Activated T-cell treated with anti-CD3 and anti-CD28 coated beads, Interleukin-2, amount 50 U/mL, for 1 hour (primary cell): ENCODE measurements at regions not wholly inside any gene's neighbourhood (a gene's known extent, or its start where the extent isn't known, plus 50 kb on each side); places are given as distances from the start of the nearest gene placed in this dataset.

Experiments
- DNase-seq: peaks from one replicate; pipeline ENCODE4 v3.0.0-alpha.2; 2020

DNA sequence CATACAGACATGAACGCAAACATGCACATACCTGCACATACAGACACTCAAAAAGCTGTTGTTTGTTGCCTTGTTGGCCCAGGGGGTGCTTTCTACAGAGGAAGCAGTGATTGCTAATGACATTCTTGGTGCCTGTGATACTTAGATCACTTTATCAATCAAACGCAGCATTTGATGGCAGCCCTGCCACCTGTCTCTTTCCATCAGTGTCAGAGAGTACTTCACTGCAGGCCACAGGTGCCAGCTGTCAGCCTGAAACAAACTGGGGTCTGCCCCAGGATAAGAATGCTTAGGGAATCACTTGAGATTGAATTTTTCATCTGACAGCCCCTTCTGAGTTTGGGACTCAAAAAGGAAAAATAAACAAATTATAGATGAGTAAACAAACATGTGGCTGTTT is 388.9 kb upstream of the SGCD start:
- DNase-seq: no peak

DNA sequence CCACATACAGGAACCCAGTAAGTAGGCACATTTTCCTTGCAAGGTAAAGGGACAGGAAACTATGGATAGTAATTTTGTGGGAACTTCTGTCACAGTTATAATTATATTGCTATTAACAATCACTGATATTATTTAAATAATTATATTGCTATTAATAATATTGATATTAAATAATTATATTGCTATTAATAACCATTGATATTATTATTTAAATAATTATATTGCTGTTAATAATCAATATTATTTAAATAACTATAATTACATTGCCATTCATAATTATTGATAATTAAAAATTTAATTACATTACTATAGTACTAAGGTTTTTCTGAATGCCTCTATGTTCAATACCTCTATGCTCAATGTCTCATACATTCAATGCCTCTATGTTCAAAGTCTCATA is 385.6 kb upstream of the SGCD start:
- DNase-seq: no peak

DNA sequence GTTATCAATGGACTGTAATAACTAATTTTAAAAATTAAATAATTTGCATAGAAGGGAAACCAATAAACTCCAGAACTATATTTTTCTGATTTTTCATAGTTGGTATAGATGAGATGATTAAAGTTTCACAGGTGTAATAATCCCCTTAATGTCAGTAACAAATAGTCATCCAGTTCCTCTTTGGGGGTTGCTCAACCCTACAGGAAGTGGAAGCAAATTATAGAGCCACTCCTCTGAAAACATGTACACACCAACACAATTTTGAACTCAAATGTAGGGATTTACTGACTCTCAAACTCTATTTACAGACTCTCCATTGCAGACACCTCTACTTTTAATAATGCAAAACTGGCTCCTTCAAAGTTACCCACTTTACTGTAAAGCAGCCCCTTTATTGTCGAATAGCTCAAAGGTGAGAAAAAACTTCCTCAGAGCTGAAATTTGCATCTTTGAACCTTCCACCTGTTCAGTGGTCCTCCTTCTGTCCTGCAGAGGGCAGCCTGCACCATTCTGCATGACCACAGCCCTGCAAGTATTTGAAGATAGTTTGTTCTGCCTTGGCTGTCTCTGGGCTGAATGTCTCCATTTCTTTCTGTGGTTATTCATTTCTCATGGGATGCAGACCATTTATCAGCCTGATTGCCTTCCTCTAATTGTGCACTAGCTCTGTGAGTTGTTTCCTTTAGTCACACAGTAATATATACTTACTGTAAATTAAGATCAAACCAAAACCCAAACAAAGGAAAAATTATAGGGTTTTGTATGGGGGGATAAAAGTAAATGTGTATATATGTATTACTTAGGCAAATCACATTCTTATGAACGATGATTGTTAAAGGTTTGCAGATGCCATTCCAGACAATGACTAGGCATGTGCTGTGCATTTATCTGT is 383.2 kb upstream of the SGCD start:
- DNase-seq: peak; percentile 28

DNA sequence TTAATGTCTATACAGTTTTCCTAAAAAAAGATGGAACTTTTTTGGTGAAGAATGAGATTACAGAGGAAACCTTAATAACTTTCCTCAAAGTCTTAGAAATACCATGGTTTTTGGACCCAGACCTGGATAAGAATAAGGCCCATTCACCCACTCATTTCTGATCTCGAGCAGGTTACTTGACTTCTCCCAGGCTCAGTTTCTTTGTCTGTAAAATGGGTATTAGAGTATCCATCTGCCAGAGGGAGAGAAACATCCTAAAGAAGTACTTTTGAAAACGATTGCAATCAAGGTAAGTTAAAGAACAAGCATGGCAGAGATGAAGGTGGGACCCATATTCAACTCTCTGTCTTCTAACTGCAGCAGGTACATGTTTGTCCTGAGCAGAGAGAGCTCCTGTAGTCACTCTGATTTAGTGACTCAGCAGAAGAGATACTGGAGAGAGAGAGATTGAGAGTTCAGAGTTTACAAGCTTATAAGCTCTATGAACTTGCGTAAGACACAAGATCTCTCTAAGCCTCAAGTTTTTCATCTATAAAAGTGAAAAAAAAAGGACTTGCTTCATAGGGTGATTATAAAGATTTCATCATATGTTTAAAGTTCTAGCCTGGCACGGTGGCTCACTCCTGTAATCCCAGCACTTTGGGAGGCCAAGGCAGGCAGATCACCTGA is 379.4 kb upstream of the SGCD start:
- DNase-seq: no peak

DNA sequence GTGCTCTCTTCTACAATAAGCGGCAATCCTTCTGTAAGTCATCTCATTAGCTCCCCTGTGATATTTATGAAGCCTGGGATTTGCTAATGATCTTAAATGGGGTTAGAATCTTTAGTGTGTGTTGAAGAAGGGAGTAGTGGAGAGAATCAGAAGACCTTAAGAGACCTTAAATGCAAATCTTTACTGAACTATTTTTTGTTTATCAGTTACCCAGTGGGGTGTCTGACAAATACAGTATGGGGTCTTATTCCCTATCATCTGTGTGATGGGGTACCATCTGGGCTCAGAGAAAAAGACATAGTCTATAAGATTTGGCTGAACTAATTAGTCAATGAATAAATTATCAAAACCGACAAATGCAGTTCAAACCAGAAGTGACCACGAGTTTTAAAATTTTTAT is 378.4 kb upstream of the SGCD start:
- no peak for DNase-seq

DNA sequence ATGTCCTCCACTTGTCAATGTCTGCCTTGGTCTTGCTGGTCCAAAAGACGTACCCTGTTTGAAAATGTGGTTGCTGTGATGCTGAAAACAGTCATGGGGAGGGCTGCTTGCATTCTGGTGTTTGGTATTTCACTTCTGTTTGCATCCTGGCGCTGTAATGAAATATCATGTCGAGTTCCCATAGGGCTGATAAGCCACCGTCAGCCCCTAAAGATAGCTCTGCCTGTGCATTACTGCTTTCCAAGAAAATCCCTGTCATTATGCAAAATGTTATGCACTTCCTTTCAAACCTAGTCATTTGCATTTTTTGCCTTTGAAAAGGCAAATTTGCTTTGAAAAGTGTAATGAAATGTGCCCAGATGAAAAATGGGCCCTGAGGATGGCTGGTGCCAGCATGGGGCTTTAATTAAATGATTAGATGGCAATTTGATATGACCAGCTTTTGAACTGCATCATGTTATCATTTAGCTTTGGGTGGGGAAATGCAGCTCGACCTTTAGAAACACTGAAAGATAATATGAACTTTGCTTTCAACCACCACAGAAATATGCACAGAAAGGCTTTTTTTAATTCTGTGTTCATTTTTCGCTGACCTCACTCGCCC is 374.4 kb upstream of the SGCD start:
- DNase-seq: no peak

DNA sequence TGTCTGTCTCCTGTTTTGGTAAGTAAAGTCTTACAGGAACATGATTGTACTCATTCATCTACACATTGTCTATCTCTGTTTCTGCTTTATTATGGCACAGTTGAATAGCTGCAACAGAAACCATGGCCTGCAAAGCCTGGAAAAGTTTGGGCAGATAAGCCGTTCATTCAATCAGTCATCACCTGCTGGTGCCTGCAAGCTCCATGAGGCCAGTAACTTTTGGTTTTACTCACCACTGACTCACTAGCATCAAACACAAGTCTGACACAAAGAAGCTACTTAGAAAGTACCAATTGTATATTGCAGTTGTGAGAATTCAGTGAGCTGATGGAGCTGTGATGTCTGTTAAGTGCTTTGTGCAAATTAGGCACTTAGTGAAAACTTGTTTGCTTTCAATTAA is 373.6 kb upstream of the SGCD start:
- DNase-seq: no peak

DNA sequence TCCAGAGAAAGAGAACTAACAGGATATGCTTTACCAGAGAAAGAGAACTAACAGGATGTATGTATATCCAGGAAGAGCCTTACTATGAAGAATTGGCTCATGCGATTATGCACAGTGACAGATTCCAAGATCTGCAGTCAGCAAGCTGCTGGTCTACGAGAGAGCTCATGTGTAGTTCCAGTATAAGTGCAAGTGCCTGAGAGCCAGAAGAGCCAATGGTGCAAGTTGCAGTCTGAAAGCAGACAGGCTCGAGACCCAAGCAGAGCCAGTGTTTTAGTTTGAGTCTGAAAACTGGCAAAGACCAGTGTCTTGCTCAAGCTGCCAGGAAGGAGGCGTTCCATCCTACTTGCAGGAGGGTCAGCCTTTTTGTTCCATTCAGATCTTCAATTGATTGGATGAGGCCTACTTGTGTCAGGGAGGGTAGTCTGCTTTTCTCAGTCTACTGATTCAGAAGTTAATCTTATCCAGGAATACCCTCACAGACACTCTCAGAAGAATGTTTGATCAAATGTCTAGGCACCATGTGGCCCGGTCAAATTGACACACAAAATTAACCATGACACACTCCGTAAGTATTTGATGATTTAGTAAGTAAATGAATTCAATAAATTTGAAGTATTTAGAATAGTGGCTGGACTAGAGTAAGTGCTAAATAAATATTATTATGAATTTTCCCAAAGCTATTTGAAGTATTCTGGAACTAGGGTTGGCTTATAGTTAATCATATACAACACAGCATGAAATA is 372.1 kb upstream of the SGCD start:
- no peak for DNase-seq

DNA sequence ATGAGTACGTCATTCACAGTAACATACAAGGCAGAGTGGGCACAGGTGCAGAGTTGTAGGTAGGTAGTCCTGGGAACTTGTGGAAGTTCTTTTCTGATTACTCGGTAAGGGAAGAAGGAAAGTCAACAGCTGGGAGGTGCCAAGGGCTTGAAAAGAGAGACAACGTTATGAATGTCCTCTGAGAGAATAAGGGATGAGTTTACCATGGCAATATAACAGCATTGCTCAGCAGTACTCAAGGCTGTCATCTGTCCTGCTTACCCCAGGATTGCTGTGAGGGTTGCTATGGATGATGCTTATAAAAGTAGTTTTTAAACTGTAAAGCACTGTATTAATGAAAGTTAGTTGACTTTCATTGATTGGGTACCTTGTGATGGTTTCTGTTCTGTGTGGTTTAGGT is 369.1 kb upstream of the SGCD start:
- DNase-seq: no peak

DNA sequence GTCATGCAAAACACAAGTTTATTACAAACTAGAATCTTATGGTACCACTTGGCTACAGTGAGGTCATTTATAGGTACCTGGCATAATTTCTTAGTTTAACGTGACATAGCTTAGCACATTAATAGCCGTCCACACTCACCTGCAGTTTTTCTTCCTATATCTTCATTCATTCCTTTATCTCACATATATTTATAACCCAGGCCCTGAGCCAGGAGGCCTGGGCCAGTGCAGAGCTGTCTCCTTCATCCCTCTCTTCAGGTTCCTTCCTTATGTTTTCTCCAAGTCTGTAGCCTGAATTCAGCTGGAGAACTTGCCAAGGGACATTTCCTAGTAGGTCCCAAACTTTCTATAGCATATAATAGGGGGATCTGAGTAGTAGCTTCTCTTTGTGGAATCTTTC is 367.9 kb upstream of the SGCD start:
- DNase-seq: no peak

DNA sequence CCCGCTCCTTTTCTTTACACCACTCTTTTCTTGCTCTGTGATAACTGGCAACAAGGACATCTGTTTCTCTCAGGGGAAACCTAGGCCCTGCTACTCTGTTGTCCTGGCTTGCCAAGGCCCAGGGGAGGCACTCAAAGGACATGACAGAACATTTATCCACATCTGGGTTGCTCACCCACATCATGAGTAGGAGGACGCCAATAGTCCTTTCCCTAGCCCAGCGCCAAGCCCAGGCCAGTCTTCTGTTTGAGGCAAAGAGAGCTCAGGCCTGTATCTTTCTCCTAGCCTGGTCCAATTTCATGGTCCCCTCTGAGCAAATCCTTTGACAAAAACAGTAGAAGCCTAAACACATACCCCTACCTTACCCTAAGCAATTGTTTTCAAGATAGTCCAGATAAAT is 366.8 kb upstream of the SGCD start:
- DNase-seq: no peak

DNA sequence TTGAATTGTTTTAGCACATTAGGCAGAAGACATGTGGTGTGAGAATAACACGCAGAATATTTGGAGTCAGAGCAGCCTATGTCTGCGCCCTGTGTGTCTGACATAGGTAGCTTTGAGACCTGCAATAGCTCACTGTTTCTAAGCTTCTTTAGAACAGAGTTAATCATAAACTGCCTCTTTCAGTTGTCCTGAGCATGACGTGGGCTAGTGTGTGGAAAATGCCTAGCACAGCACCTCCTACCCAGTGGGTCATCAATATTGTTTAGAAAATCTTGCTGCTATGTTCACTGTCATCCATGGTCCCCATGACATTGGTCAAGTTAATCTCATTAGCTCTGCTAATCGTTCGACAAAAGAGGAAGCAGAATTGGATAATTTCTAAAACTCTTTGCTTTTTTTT is 357.4 kb upstream of the SGCD start:
- no peak for DNase-seq

DNA sequence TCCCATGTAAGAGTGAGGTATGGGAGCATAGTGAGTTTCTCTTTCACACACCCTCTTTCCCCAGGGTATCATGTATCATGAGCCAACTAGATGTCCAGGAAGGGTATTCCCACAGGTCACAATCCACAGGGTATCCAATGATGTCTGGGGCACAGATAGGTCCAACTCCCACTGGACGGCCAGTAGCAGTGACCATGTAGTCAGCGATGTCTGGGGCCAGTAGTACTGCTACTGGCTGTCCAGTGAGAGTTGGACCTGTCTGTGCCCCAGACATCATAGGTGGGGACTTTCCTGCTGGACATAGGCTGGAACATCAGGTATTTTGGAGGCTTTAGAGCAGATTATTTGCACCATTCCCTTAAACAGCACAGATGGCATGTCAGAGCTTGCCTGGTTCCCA is 352.6 kb upstream of the SGCD start:
- DNase-seq: no peak

DNA sequence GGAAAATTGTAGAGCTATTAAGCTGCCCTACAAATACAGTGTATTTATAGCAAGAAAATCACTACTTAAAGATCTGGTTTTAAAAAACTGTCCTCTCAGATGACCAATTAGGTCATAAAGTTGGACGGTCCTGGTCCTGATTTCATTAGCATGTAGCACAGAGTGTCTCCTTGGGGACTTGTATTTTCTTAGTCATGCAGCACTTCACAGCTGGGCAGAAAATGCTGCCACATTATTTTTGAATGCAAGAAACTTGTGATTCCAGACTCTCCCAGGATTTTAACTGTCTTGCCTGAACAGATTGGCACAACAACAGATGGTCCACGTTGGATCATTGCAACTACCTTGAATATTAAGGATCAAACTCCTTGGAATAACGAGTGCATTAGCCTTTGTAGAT is 348.1 kb upstream of the SGCD start:
- DNase-seq: no peak

DNA sequence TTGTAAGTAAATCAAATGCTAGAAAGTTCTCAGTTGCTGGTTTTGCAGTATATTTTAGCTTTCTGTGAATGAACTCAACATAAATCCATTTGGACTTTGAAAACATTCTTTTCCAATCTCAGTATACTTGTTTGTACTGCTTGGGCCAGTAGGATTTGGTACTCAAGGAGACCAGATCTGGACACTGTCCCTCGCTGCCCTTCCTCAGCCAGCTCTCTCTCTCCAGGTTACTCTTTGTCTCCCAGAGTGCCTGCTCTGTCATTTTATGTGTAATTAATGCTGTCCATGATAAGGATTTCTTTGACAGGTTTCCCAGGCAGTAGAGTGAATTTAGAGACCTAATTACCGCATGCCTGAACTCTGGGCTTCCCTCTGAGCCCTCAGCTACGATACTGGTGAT is 344.6 kb upstream of the SGCD start:
- no peak for DNase-seq

DNA sequence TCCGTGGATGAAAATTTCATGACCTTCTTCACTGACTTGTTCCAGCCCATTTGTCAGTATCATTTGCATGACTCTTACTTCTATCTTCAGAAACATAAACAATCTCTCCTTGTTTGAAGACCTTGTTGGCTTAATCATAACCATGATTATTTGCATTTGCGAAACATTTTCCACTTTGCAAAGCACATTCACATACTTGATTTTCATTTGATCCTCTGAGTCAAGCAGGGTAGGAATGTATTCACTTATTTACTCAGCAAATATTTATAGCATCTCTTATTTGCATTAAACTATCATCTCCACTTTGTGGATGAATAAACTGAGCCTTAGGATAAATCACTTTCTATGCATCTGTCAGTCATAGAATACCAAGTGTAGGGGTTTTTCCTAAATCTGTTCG is 343.0 kb upstream of the SGCD start:
- no peak for DNase-seq

DNA sequence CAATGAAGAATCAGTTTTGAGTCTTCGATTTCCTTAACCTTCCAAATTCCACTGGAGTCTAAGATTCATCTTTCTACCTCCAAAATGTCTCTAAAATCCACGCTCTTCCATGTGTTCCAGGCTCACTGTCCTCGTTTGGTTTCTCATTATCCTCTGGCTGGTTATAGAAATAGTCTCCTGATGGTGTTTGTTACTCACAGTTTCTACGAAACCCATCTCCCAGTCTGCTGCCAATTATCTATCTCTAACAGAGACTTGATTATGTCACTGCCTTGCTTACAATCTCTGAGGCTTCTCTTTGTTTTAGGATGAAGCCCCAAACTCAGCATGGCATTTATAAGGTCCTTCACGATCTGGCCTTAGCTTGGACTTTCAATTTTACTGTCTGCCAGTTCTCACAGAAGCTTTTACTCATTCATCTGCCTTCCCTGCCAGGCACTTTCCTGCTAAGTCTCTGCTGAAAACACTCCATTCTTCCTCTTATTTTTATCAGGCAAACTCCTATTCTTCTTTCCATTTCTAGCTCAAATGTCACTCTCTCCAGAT is 339.6 kb upstream of the SGCD start:
- no peak for DNase-seq

DNA sequence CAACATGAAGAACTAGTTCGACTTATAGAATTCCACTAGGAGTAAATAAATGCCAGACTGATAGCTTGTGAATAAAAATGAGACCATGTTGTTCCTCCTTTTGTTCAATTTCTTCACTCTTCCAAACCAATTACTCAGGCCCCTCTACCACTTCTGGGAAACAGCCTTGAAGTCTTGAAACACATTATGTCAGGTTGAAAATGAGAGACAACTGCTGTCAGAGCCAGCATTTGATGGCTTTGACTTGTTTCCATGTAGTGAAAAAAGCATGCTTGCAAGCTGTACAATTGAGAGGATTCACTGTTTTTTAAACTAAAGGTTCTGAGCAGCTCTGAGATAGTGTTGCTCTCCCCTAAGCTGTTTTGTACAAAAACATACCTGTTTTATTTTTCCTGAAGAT is 337.1 kb upstream of the SGCD start:
- DNase-seq: no peak

DNA sequence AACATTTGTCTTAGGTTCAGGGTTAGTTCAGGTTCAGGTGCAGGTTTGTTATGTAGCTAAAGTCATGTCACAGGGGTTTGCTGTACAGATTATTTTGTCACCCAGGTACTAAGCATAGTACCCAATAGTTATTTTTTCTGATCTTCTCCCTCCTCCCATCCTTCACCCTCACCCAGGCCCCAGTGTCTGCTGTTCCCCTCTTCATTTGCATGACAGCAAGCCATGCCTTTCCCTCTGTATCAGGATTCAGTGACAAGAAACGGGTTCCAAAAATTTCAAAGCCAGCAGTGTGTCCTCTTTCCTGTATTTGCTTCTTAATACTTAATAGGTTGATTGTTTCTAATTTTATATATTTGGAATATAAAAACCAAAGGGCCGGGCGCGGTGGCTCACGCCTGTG is 330.8 kb upstream of the SGCD start:
- no peak for DNase-seq

DNA sequence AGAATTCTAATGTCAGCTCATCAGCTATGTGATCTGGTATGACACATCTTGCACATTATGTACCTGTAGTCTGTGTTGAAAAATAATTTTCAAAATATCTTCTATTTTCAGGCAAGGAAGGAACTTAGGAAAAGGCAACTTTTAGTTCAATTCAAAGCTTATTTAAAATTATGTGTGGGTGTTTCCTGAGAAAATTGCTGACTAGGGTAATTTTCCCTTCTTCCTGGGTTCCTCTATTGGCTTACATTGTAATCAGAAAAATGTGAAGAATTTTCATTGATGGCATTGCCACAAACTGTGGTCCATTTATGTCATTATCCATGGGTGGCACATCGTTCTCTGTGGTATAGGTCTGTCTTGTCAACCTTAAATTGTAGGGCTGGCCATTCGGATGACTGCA is 328.7 kb upstream of the SGCD start:
- DNase-seq: no peak

DNA sequence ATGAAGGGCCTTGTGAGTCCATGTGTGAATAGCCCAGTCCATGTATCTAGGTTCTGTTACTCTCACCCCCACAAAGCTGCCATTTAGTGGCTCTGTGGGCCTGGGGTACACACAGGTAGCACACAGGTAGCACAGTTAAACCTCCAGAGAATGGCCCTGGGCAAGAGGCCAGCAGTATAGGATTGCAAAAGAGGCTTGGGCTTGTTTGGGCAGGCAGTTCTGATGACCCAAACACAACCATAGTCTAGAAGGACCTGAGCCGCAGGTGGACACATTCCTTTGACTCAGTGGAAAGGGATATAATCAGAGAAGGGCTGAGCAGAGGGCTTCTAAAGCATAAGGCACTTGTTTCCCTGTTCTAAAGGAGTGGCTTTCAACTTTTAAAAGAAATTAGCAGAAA is 326.8 kb upstream of the SGCD start:
- no peak for DNase-seq

DNA sequence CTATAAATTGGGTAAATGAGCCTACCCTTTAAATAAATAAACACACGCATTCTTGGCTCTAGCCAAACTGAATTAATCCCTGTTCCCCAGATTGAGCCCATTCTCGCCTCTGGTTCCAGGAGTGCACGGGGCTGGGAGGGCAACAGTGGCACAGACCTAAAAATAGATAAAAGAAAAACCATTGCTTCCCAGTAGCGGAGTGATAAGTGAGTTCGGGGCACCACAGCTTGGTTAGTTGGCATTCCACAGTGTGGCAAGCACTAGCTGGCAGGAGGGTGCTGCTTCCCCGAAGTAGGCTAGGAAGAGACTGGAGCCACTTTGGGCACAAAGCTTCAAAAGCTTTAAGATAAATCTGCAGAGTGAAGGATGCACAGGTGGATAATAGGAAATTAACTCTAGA is 322.2 kb upstream of the SGCD start:
- no peak for DNase-seq

DNA sequence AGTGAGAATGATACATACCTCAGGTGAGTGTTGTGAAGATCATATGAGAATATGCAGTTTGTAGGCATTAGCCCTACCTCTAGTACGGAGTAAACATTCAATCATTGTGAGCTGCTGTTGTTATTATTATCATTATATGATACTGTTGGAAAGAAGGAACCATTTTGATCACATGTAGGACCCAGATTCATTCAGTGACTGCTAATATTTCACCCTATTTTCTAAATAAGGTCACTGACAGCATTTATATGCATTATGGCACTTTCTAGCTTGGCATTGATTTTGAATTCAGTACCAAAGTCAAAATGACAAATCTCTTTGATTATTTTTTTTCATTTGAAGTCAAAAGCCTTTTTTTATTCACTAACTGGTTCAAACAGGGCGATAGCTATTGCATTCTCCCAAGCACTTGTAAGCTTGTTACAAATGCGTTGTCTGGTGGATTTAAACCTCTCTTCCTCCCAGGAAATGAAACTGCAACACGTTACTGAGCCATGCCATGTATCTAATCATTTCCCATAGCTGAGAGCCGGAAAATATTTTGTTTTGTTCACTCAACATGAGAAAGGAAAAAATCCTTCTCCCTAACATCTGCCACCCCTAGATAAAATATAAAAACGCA is 320.8 kb upstream of the SGCD start:
- DNase-seq: no peak
